GM21528 (cell line): ENCODE measurements at regions not wholly inside any gene's neighbourhood (a gene's known extent, or its start where the extent isn't known, plus 50 kb on each side); places are given as distances from the start of the nearest gene placed in this dataset.

Source experiments
- ATAC-seq: cut with Tn5 transposase; IDR thresholded peaks from one replicate; pipeline ENCODE4 v1.9.1; 2021; ENCODE audit warnings: mild to moderate bottlenecking, moderate library complexity; ENCODE audit not compliant: unreplicated experiment, low FRiP score

DNA sequence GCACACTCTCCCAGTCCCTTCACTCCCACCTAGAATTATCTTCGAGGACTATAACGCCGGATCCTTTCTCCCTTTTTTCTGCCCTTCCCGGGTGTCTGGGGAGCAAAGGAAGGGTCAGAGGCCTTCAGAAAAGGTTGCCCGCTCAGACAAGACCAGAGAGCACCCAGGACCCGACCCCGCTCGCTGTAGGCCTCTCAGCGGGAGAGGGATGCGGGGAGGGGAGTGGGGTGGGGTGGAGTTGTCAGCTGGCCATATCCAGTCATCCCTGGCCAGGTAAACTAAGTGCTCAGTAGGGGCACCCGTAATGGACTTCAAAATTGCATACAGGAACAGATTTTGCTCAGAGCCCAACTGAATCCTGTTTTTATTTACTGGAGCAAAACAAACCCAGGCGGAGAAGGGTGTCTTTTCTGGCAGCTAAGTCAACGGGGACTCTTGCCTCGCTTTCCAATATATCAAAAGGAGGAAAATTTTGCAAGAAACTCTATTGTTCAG lies 65.0 kb downstream of the NOL4 start:
- ATAC-seq, result no peak

GRCh38 chr18:34158881-34159690 lies 65.6 kb downstream of the NOL4 start:
- no peak for ATAC-seq

- no peak for ATAC-seq
Measured at GRCh38 chr18:34153711-34154110, 71.0 kb downstream of the NOL4 start.

GRCh38 chr18:34131006-34131405 lies 93.7 kb downstream of the NOL4 start:
- ATAC-seq, result no peak

- no peak for ATAC-seq
Measured at GRCh38 chr18:34128436-34128835, 96.3 kb downstream of the NOL4 start.

- no peak for ATAC-seq
Measured at GRCh38 chr18:34126121-34126520, 98.6 kb downstream of the NOL4 start.

- peak; percentile 95 for ATAC-seq
Measured at GRCh38 chr18:34122724-34123334, 101.9 kb downstream of the NOL4 start.

DNA sequence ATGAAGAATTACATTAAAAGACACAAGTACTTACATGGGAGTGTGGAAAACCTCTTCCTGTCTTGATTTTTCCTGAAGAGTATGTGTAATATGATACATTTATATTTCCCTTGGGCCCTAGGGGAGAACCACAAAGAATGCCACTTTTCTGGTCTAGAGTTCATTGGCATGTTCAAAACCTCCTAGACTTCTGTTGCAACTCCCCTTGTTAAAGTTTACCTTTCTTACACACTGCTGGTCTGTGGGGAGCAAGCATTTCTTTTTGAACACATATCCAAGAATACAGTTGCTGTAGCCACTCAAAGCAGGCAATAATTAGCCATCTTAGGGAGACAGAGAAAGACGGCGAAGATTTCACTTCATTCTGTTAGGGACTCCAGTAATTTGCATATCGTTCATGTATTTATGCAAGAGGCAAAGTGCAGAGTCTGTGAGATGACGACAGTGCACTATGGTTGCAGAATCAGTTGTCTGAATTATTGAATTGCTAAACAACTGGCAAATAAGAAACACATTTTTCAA lies 103.5 kb downstream of the NOL4 start:
- ATAC-seq, result no peak

DNA sequence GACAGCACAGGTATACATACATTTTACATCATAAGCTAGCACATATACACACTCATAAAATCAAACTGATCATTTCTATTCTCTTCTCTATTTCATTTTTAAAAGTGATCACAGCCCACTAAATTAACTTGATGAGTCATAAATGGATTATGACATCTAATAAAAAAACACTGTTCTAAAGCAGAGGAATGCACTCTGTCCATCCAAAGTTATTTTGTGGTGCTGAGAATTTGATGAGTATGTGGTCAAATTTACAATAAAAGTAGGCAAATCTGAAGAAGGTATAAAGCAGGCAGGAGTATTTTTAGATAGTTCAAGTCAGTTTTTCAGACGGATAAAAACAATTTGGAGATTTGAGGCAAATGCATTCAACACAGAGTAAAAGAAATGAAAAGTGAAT lies 104.4 kb downstream of the NOL4 start:
- ATAC-seq, result no peak

DNA sequence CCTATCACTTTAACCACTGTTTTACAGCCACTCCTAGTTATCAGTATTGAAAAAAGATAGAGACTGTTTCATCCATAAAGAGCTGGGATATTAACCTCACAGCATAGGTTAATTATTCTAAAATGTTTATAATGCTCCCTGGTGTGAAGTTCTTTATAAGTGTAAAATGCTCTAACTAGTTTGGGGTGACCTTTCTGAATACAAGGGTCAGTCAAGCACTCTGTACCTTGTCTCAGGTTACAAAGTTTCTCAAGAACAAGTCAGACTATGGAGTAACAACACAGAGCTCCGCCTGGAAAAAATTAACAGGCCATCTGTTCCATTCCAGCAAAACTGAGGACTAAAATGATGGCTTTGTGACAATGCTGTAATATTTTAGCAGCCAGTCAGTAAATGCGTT lies 107.4 kb downstream of the NOL4 start:
- no peak for ATAC-seq

DNA sequence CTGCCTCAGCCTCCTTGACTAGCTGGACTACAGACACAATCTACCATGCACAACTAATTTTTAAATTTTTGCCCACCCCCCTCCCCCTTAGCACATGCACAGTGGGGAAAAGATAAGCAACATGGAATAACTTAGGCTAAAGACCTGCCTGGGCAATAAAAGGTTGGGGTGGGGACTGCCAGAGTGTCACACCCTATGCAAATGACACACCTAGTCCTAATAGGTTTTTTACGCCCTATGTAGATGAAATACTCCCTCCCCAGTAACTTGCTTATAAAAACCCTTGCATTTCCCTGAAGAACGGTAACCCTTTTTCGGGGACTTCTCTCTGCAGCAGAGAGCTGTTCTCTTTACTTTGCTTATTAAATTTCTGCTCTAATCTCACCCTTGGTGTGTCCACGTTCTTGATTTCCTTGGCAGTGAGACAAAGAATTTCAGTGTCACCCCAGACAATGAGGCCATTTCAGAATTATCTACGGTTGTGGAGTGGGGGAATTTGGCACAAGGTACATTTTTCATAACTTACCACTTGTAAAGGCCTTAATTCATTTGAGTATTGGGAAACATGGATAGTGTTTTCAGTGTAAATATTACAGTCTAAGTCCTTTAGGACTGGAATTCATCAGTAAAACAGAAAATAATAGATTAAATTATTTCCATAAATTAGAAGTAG lies 109.2 kb downstream of the NOL4 start:
- ATAC-seq, result no peak

DNA sequence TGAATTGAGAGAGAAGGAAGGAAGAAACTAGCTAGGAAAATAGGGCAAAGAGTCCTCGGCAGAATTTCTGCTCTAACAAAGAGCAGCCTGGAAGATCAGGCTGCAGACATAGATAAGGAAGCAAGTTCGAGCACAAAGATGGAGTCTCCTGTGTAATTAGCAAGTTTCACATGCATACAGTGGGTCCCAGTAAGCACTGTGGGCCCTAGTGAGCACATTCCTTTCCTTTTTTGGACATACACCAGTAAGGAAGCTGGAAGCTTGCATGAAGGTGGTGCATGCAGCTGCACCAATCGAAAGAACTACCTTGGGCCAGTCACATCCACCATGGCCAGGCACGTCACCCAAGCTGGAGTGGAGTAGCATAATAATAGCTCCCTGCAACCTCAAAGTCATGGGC lies 109.7 kb downstream of the NOL4 start:
- ATAC-seq, result no peak

- ATAC-seq, result no peak
Measured at GRCh38 chr18:34108206-34108605, 116.5 kb downstream of the NOL4 start.

DNA sequence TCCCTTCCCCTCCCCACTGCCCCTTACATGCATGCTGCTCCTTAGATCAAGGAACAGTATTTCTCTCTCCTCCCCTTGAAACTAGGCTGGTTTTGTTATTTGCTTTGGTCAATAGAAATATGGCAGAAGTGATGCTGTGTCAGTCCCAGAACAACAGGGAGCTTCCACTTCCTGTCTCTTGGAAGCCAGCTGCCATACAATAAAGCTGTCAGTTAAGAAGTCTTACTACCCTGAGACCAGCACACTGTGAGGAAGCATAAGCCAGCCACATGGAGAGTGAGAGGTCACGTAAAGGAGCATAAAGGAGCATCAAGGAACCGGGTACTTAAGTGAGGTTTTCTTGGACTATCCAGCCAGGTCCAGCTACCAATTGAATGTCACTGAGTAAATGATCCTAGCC lies 126.6 kb downstream of the NOL4 start:
- no peak for ATAC-seq

- ATAC-seq, result no peak
Measured at GRCh38 chr18:34097312-34097711, 127.4 kb downstream of the NOL4 start.

DNA sequence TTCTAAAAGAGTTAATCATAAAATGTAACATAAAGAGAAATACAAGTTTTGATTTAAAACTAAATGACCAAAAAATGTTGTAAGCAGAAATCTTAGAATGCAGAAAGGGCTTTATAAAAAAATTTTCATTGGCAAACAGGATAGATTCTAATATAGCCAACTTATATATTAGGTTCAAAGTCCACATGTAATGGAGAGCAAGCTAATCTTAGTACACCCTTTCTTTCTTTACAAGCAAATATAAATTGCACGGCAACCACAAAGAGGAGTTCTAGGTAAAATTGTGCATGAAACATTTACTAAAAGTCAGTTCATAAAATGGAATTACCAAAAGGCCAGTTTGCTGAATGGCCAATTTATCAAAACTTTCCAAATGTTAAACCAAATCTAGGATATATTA lies 130.6 kb downstream of the NOL4 start:
- ATAC-seq, result no peak

- no peak for ATAC-seq
Measured at GRCh38 chr18:34092796-34093195, 131.9 kb downstream of the NOL4 start.

DNA sequence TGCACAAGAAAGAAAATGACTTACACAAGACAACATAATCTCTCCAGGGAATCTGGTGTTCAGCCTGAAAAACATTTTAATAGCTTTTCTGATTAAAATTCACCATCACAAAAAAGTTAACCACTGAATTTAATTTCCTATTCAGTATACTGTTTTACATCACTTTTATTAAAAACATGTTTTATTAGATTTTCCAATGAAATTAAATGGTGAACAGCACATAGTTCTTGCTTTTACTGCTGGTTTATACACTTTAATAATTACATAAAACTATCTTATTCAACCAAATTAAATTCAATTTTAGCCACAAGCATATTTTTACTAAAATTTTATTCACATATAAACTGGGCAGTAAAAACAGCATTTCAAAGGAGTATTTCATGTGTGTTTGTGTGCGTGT lies 138.3 kb downstream of the NOL4 start:
- no peak for ATAC-seq

DNA sequence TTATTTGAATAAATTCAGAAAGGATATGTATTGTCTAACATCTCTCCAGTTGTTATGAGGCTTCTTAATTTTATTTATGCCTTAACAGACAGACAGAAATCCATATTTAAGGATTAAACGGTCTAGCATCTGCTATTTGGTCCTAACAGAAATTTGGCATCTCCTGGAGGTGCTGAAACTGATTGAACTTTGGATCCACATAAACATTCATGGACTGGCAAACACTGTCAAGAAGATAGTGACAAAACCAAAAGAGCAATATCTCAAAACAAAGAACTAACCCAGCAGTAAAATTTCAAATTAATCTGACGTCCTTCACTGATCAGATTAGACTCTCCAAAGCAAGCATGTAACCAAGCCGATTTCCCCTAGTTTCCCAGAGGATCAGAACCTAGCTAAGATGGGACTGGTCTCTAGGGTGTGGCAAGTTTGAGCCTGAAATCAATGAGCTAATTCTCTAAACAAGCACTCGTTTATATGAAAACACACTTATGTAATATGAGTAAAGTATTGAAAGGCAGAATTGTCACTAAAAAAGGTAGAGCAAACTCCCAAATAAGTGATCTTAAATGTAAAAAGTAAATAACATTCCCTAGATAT lies 139.5 kb downstream of the NOL4 start:
- no peak for ATAC-seq

DNA sequence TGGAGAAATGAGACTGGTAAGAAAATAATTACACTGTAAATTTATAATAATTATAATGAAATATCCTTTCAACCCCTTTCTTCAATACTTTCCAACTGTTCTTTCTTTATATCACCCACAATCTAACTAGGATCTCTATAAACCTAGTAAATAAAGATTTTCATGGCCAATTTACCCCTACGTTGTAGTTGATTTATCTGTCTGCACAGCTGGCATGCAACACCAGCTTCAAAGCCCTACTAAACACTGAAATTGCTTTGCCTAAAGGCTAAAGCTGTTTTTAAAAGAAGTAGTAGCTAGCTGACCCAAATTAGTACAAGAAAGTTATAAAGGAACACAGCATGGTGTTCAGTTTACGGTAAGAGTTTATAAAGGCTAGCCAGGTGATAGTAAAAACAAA lies 140.1 kb downstream of the NOL4 start:
- no peak for ATAC-seq
